Hepatocyte (in vitro differentiated cells): ENCODE measurements at regions not wholly inside any gene's neighbourhood (a gene's known extent, or its start where the extent isn't known, plus 50 kb on each side); places are given as distances from the start of the nearest gene placed in this dataset.

Experiments
- DNase-seq: peaks from one replicate; pipeline ENCODE4 v3.0.0-alpha.2; 2016; ENCODE audit warnings: low spot score
- H2AFZ ChIP-seq: fragments of 200-600 bp; sonication (generic); 2 replicates; pipeline ENCODE4 v1.6.0; 2016; ENCODE audit warnings: antibody characterized with exemption, mild to moderate bottlenecking
- H3K27ac ChIP-seq: fragments of 200-600 bp; sonication (generic); 2 replicates; pipeline ENCODE4 v1.5.1; 2016; ENCODE audit warnings: mild to moderate bottlenecking
- H3K27me3 ChIP-seq: fragments of 200-600 bp; sonication (generic); 2 replicates; pipeline ENCODE4 v1.6.1; 2016
- H3K36me3 ChIP-seq: fragments of 200-600 bp; sonication (generic); replicated peaks from 2 replicates; pipeline ENCODE4 v1.5.1; 2016; ENCODE audit warnings: low read depth; ENCODE audit not compliant: insufficient read depth
- H3K4me1 ChIP-seq: fragments of 200-600 bp; sonication (generic); 2 replicates; pipeline ENCODE4 v1.5.1; 2016; ENCODE audit warnings: mild to moderate bottlenecking, moderate library complexity; ENCODE audit not compliant: insufficient read depth
- H3K4me2 ChIP-seq: fragments of 200-600 bp; sonication (generic); 2 replicates; pipeline ENCODE4 v1.6.0; 2016
- H3K4me3 ChIP-seq: fragments of 200-600 bp; sonication (generic); 2 replicates; pipeline ENCODE4 v1.5.1; 2016; ENCODE audit warnings: mild to moderate bottlenecking
- H3K79me2 ChIP-seq: fragments of 200-600 bp; sonication (generic); 2 replicates; pipeline ENCODE4 v1.6.0; 2017; ENCODE audit warnings: mild to moderate bottlenecking
- H3K9me2 ChIP-seq: fragments of 200-600 bp; sonication (generic); replicated peaks from 2 replicates; pipeline ENCODE4 v1.6.0; 2017; ENCODE audit warnings: mild to moderate bottlenecking; ENCODE audit not compliant: insufficient read depth
- H3K9me3 ChIP-seq: fragments of 200-600 bp; sonication (generic); 2 replicates; pipeline ENCODE4 v1.5.1; 2016; ENCODE audit warnings: low read depth, mild to moderate bottlenecking
- H4K20me1 ChIP-seq: fragments of 200-600 bp; sonication (generic); 2 replicates; pipeline ENCODE4 v1.6.0; 2016; ENCODE audit warnings: mild to moderate bottlenecking; ENCODE audit not compliant: insufficient read depth, poor library complexity, severe bottlenecking
- EZH2 ChIP-seq: fragments of 200-600 bp; sonication (generic); IDR thresholded peaks from 2 replicates; pipeline ENCODE4 v1.6.1; 2016; ENCODE audit warnings: antibody characterized with exemption, mild to moderate bottlenecking, borderline replicate concordance
- EZH2phosphoT487 ChIP-seq: fragments of 200-600 bp; sonication (generic); IDR thresholded peaks from one replicate; pipeline ENCODE4 v1.6.1; 2018; ENCODE audit warnings: antibody characterized with exemption, mild to moderate bottlenecking, low read depth, moderate library complexity; ENCODE audit not compliant: unreplicated experiment, severe bottlenecking
- WGBS: methylation state at CpG from one replicate; pipeline ENCODE4 v1.1.6; 2016; ENCODE audit warnings: low lambda C conversion rate; ENCODE audit errors: missing lambda C conversion rate; 5-methylcytosine and 5-hydroxymethylcytosine counted together
- TF ChIP-seq, protein P1 (sequence below): fragments of 200-600 bp; sonication (generic); IDR thresholded peaks from 2 replicates; pipeline ENCODE4 v1.5.1; 2016; ENCODE audit warnings: antibody characterized with exemption, mild to moderate bottlenecking; ENCODE audit not compliant: poor library complexity

DNA sequence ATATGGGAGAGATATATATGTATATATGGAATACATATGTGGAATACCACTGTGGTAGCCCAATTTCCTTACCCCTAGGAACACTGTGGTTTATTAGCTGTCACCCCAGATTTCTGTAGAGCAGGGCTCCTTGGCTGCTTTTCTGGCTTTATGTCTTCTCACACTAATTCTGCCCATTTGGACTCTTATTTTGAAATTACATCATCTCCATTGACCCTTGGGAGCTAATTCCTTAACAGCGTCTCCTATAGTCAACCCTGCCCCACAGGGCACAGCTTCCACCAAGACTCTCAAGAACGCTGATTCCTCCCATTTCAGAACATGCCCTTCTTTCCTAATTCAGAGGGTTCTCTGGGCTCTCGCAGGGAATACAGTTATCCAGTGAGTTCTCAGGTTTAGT, 55.4 kb upstream of the TARP start:
- WGBS, result 84% methylated on average over 3 of the region's 3 CpGs
- H3K4me1 ChIP-seq, result peaks cover 7% of the 10 kb centered on the region
- H3K36me3 ChIP-seq, result no peaks in the 10 kb centered on the region
- no peaks in the 10 kb centered on the region for H3K9me2 ChIP-seq
- H2AFZ ChIP-seq, result no peak overlapping the region
- no peaks in the 10 kb centered on the region for H3K9me3 ChIP-seq
- no peaks in the 10 kb centered on the region for H3K27me3 ChIP-seq
- no peaks in the 10 kb centered on the region for H3K79me2 ChIP-seq
- no peak for DNase-seq
- H4K20me1 ChIP-seq, result no peaks in the 10 kb centered on the region
- no peak overlapping the region for H3K4me2 ChIP-seq
- H3K4me3 ChIP-seq, result no peak overlapping the region
- TF ChIP-seq EZH2 (no peak), EZH2phosphoT487 (no peak)
- TF ChIP-seq, protein P1, sequence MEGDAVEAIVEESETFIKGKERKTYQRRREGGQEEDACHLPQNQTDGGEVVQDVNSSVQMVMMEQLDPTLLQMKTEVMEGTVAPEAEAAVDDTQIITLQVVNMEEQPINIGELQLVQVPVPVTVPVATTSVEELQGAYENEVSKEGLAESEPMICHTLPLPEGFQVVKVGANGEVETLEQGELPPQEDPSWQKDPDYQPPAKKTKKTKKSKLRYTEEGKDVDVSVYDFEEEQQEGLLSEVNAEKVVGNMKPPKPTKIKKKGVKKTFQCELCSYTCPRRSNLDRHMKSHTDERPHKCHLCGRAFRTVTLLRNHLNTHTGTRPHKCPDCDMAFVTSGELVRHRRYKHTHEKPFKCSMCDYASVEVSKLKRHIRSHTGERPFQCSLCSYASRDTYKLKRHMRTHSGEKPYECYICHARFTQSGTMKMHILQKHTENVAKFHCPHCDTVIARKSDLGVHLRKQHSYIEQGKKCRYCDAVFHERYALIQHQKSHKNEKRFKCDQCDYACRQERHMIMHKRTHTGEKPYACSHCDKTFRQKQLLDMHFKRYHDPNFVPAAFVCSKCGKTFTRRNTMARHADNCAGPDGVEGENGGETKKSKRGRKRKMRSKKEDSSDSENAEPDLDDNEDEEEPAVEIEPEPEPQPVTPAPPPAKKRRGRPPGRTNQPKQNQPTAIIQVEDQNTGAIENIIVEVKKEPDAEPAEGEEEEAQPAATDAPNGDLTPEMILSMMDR, result no peak
- no peak overlapping the region for H3K27ac ChIP-seq

DNA sequence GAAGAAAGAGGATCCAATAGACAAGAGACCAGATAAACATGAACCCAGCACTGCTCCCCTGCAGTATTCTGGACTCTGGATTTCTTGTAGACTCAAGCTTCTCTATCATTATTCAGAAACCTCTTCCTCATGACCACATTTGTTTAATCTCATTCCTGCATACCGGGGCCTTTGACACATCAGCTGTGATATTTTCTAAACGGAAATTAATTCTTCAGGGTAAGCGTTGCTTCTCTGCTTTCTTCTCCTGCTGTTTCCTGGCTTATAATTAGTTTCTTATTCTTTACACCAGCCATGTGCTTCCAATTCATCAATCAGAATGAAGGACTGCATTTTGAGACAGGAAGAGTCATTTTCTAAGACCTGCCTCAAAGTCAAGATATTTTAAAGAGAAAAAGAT, 54.2 kb upstream of the TARP start:
- no peaks in the 10 kb centered on the region for H4K20me1 ChIP-seq
- no peak for DNase-seq
- peaks cover 7% of the 10 kb centered on the region for H3K4me1 ChIP-seq
- no peaks in the 10 kb centered on the region for H3K79me2 ChIP-seq
- H3K27ac ChIP-seq, result no peak overlapping the region
- no peaks in the 10 kb centered on the region for H3K27me3 ChIP-seq
- H3K4me3 ChIP-seq, result no peak overlapping the region
- 59% methylated on average over 3 of the region's 3 CpGs for WGBS
- no peaks in the 10 kb centered on the region for H3K36me3 ChIP-seq
- no peak overlapping the region for H2AFZ ChIP-seq
- TF ChIP-seq EZH2phosphoT487 (no peak), EZH2 (no peak)
- TF ChIP-seq, protein P1, result no peak
- no peak overlapping the region for H3K4me2 ChIP-seq
- no peaks in the 10 kb centered on the region for H3K9me2 ChIP-seq
- no peaks in the 10 kb centered on the region for H3K9me3 ChIP-seq
